Liver (tissue), 8 donors: ENCODE measurements at regions not wholly inside any gene's neighbourhood (a gene's known extent, or its start where the extent isn't known, plus 50 kb on each side); places are given as distances from the start of the nearest gene placed in this dataset.

Experiments used
- DNase-seq: peaks from one replicate; pipeline ENCODE4 v3.0.0-alpha.2; 2017; ENCODE audit warnings: low spot score
- H3K27ac ChIP-seq, 2 donors: one replicate each; pipeline ENCODE4 v1.7.0; 2013; ENCODE audit warnings: inconsistent platforms in 2 of 2, low read length in 2 of 2, control low read depth in 1 of 2, low read depth in 1 of 2, mild to moderate bottlenecking in 1 of 2
- H3K27me3 ChIP-seq, 4 donors: one replicate each; pipeline versions ENCODE4 v1.6.1 to v1.7.0; 2013; ENCODE audit warnings: low read length in 3 of 4, inconsistent platforms in 1 of 4, mild to moderate bottlenecking in 1 of 4, moderate library complexity in 1 of 4; ENCODE audit not compliant: control insufficient read depth in 4 of 4, insufficient read depth in 4 of 4
- H3K36me3 ChIP-seq, 4 donors: one replicate each; pipeline versions ENCODE4 v1.6.1 to v1.7.0; 2013; ENCODE audit warnings: low read length in 3 of 4, mild to moderate bottlenecking in 3 of 4, low read depth in 1 of 4, moderate library complexity in 1 of 4; ENCODE audit not compliant: control insufficient read depth in 4 of 4, insufficient read depth in 3 of 4
- H3K4me1 ChIP-seq, 4 donors: one replicate each; pipeline versions ENCODE4 v1.6.1 to v1.7.0; 2013; ENCODE audit warnings: low read length in 3 of 4, mild to moderate bottlenecking in 3 of 4, moderate library complexity in 1 of 4; ENCODE audit not compliant: control insufficient read depth in 4 of 4, insufficient read depth in 4 of 4
- H3K4me3 ChIP-seq, 3 donors: one replicate each; pipeline versions ENCODE4 v1.6.1 to v1.7.0; 2013; ENCODE audit warnings: low read length in 3 of 3, control low read depth in 1 of 3, low read depth in 1 of 3, mild to moderate bottlenecking in 1 of 3
- H3K9ac ChIP-seq, 2 donors: one replicate each; pipeline ENCODE4 v1.7.0; 2013; ENCODE audit warnings: low read length in 2 of 2, mild to moderate bottlenecking in 2 of 2, moderate library complexity in 2 of 2, control low read depth in 1 of 2, low read depth in 1 of 2
- H3K9me3 ChIP-seq, 4 donors: one replicate each; pipeline versions ENCODE4 v1.6.1 to v1.7.0; 2013; ENCODE audit warnings: low read length in 3 of 4; ENCODE audit not compliant: control insufficient read depth in 4 of 4
- ATF3 ChIP-seq: IDR thresholded peaks from 2 replicates; pipeline ENCODE4 v1.6.1; 2016; ENCODE audit warnings: antibody characterized with exemption
- CTCF ChIP-seq: fragments of 150-350 bp; IDR thresholded peaks from 2 replicates; pipeline ENCODE4 v1.5.1; 2017; ENCODE audit warnings: improper control_type of control experiment, low read depth, low read length; ENCODE audit not compliant: missing input control
- EGR1 ChIP-seq, 2 donors: IDR thresholded peaks; 2 replicates each; pipeline ENCODE4 v1.6.1; 2016 to 2018; ENCODE audit warnings: antibody characterized with exemption in 2 of 2, low read depth in 2 of 2
- FOXA1 ChIP-seq: IDR thresholded peaks from 2 replicates; pipeline ENCODE4 v1.6.1; 2016; ENCODE audit warnings: antibody characterized with exemption
- FOXA2 ChIP-seq: IDR thresholded peaks from 2 replicates; pipeline ENCODE4 v1.6.1; 2016; ENCODE audit warnings: antibody characterized with exemption
- GABPA ChIP-seq, 2 donors: IDR thresholded peaks in 1 of 2; conservative IDR thresholded peaks in 1 of 2; 2 replicates each; pipeline ENCODE4 v1.6.1; 2016; ENCODE audit warnings: antibody characterized with exemption in 2 of 2, mild to moderate bottlenecking in 1 of 2, moderate library complexity in 1 of 2
- HNF4A ChIP-seq, 2 donors: conservative IDR thresholded peaks; 2 replicates each; pipeline ENCODE4 v1.6.1; 2016; ENCODE audit warnings: antibody characterized with exemption in 2 of 2, mild to moderate bottlenecking in 2 of 2
- HNF4G ChIP-seq: IDR thresholded peaks from 2 replicates; pipeline ENCODE4 v1.6.1; 2016; ENCODE audit warnings: antibody characterized with exemption
- JUND ChIP-seq, 2 donors: IDR thresholded peaks; 2 replicates each; pipeline ENCODE4 v1.6.1; 2016; ENCODE audit warnings: antibody characterized with exemption in 2 of 2
- NR2F2 ChIP-seq: IDR thresholded peaks from 2 replicates; pipeline ENCODE4 v1.6.1; 2016; ENCODE audit warnings: antibody characterized with exemption
- RAD21 ChIP-seq, 2 donors: IDR thresholded peaks; 2 replicates each; pipeline ENCODE4 v1.6.1; 2016; ENCODE audit warnings: antibody characterized with exemption in 2 of 2, mild to moderate bottlenecking in 2 of 2
- REST ChIP-seq: IDR thresholded peaks from 2 replicates; pipeline ENCODE4 v1.6.1; 2016; ENCODE audit warnings: antibody characterized with exemption, mild to moderate bottlenecking
- RXRA ChIP-seq, 2 donors: IDR thresholded peaks; 2 replicates each; pipeline ENCODE4 v1.6.1; 2017 to 2018; ENCODE audit warnings: antibody characterized with exemption in 2 of 2, mild to moderate bottlenecking in 1 of 2
- SP1 ChIP-seq: IDR thresholded peaks from 2 replicates; pipeline ENCODE4 v1.6.1; 2018; ENCODE audit warnings: antibody characterized with exemption, mild to moderate bottlenecking
- TAF1 ChIP-seq: conservative IDR thresholded peaks from 2 replicates; pipeline ENCODE4 v1.6.1; 2016; ENCODE audit warnings: antibody characterized with exemption, mild to moderate bottlenecking
- ZBTB33 ChIP-seq: IDR thresholded peaks from 2 replicates; pipeline ENCODE4 v1.6.1; 2016; ENCODE audit warnings: antibody characterized with exemption
- WGBS: extraction: QIAGEN DNeasy Blood & Tissue Kit; methylation state at CpG from one replicate; pipeline ENCODE4 v1.1.7; 2013; 5-methylcytosine and 5-hydroxymethylcytosine counted together
- TF ChIP-seq, protein P1 (sequence below): IDR thresholded peaks from 2 replicates; pipeline ENCODE4 v1.6.1; 2016; ENCODE audit warnings: antibody characterized with exemption
- donor health status: healthy.
- donor health status: healthy.
- donor health status: healthy.
- donor health status: healthy.
- donor health status: healthy.

DNA sequence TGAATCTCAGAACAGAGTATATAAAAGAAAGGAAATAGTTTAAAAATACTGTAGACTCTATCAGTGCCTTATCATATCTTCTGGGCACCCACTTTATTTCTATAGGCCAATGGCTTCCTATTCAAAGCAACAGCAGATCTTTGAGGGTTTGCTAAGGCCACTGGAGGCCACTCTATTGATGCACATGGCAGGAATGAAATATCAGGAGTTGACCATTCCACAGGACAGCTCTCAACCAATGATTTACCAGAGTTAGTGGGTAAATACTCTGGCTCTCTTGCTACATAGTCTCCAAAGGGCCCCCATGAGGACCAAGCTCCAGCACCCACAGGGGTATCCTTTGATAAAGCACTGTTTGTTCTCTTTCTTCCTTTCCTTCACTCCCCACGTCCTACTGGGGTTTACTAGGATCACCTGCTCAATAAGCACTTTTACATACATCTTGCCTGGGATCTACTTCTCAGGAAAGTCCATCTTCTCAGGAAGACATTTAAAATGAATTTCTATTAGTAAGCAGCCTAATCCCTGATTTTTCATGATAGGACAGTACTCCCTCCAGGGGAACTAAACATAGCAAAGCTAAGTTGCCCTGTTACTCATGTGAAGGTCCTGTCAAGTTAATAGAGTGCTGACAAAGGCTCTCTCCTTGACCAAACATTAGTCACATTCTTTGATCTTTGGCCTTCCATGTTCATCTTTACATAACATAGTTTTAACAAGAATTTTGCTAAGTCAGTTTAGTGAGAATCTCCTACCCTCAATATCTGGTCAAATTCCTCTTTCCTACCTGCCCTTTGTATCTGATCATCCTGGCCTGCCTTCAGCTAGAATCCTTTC lies 459.7 kb downstream of the GRXCR1 start:
- no peak overlapping the region for H3K4me3 ChIP-seq
- H3K4me1 ChIP-seq: no peaks in the 10 kb centered on the region
- peaks cover 0 to 2% (median 0%) of the 10 kb centered on the region in 4 donors for H3K27me3 ChIP-seq
- no peak for DNase-seq
- no peaks in the 10 kb centered on the region for H3K36me3 ChIP-seq
- no peak overlapping the region for H3K27ac ChIP-seq
- 0% methylated on average over 1 of the region's 1 CpG for WGBS
- H3K9ac ChIP-seq: no peak overlapping the region
- TF ChIP-seq RXRA (IDR thresholded peaks at IDR 0.05): no peak
- no peak for TF ChIP-seq HNF4G
- TF ChIP-seq TAF1: no peak
- TF ChIP-seq GABPA (IDR thresholded peaks at IDR 0.05 in 1 of 2, conservative IDR thresholded peaks at IDR 0.05 in 1 of 2): no peak
- TF ChIP-seq FOXA1: no peak
- no peak for TF ChIP-seq HNF4A (conservative IDR thresholded peaks at IDR 0.05)
- TF ChIP-seq ZBTB33: no peak
- no peak for TF ChIP-seq CTCF
- TF ChIP-seq NR2F2: no peak
- TF ChIP-seq RAD21 (IDR thresholded peaks at IDR 0.05): no peak
- TF ChIP-seq JUND (IDR thresholded peaks at IDR 0.05): no peak
- no peak for TF ChIP-seq EGR1 (IDR thresholded peaks at IDR 0.05; ENCODE audit: low read depth in 2 of 2)
- TF ChIP-seq SP1: no peak
- TF ChIP-seq, protein P1, sequence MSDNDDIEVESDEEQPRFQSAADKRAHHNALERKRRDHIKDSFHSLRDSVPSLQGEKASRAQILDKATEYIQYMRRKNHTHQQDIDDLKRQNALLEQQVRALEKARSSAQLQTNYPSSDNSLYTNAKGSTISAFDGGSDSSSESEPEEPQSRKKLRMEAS: no peak
- TF ChIP-seq REST: no peak
- TF ChIP-seq FOXA2: no peak
- no peak for TF ChIP-seq ATF3
- no peaks in the 10 kb centered on the region for H3K9me3 ChIP-seq
